ENCODE measurements at regions not wholly inside any gene's neighbourhood (a gene's known extent, or its start where the extent isn't known, plus 50 kb on each side); places are given as distances from the start of the nearest gene placed in this dataset.

GRCh38 chr6:164208371-164208770 lies 793.9 kb downstream of the QKI start:
- H3K4me2 ChIP-seq (ENCODE audit: low read length) = no peak overlapping the region

DNA sequence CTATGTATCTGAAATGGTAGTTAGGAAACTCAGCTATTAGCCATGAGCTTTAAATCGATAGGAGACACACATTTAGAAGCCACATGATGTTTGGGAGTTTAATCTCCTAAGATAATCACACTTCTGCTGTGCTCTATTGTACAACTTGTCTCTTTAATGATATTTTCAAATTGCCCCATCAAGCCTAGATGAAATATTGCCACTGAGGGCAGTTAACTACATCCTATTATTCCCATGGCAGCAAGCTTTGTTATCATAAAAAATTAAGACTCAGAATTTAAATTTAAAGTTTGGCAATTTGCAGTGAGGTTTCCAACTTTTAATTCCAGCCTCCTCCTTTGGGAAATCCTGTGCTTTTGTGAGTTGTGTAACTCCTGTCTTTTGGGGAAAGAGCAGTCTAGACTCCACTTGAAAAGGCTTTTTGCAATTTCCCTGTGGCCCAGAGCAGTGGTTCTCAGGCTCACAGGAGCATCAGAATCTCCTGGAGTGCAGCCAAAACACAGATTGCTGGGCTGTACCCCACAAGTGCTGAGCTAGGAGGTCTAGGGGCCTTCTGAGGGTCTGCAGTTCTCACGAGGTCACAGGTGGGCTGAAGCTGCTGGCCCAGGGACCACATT lies 792.4 kb downstream of the QKI start:
- no peaks in the 10 kb centered on the region for H3K79me2 ChIP-seq (ENCODE audit: control insufficient read depth, low read length)
- H3K4me3 ChIP-seq (ENCODE audit: low read length) = no peak overlapping the region
- no peaks in the 10 kb centered on the region for H3K9me3 ChIP-seq (ENCODE audit: control insufficient read depth, insufficient read depth, low read length)
- H3K4me2 ChIP-seq (ENCODE audit: low read length) = no peak overlapping the region
- no peaks in the 10 kb centered on the region for H3K9me2 ChIP-seq (replicated peaks; ENCODE audit: control insufficient read depth, low read length)
- no peaks in the 10 kb centered on the region for H3F3A ChIP-seq (ENCODE audit: control insufficient read depth, insufficient read depth)
- TF ChIP-seq, protein P1, sequence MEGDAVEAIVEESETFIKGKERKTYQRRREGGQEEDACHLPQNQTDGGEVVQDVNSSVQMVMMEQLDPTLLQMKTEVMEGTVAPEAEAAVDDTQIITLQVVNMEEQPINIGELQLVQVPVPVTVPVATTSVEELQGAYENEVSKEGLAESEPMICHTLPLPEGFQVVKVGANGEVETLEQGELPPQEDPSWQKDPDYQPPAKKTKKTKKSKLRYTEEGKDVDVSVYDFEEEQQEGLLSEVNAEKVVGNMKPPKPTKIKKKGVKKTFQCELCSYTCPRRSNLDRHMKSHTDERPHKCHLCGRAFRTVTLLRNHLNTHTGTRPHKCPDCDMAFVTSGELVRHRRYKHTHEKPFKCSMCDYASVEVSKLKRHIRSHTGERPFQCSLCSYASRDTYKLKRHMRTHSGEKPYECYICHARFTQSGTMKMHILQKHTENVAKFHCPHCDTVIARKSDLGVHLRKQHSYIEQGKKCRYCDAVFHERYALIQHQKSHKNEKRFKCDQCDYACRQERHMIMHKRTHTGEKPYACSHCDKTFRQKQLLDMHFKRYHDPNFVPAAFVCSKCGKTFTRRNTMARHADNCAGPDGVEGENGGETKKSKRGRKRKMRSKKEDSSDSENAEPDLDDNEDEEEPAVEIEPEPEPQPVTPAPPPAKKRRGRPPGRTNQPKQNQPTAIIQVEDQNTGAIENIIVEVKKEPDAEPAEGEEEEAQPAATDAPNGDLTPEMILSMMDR (IDR thresholded peaks at IDR 0.05; ENCODE audit: low read depth, low read length, poor library complexity, severe bottlenecking) = no peak
- no peak for TF ChIP-seq EZH2phosphoT487 (IDR thresholded peaks at IDR 0.05; ENCODE audit: borderline replicate concordance, low read length)
- no peaks in the 10 kb centered on the region for H3K27me3 ChIP-seq (ENCODE audit: control insufficient read depth, low read length)
- no peak overlapping the region for H3K27ac ChIP-seq (ENCODE audit: low read depth, low read length)
- no peaks in the 10 kb centered on the region for H4K20me1 ChIP-seq (ENCODE audit: control insufficient read depth, insufficient read depth, low read depth, low read length)
- H3K36me3 ChIP-seq (ENCODE audit: control insufficient read depth, low read length) = no peaks in the 10 kb centered on the region
- H3K4me1 ChIP-seq (ENCODE audit: control insufficient read depth, low read length) = no peaks in the 10 kb centered on the region

More at GRCh38 chr6:164208371-164208770, 793.9 kb downstream of the QKI start:
- TF ChIP-seq, protein P1 (IDR thresholded peaks at IDR 0.05; ENCODE audit: low read depth, low read length, poor library complexity, severe bottlenecking) = no peak
- no peak for TF ChIP-seq EZH2phosphoT487 (IDR thresholded peaks at IDR 0.05; ENCODE audit: borderline replicate concordance, low read length)
- Histone ChIP-seq H3F3A (ENCODE audit: control insufficient read depth, insufficient read depth) (no peaks in the 10 kb centered on the region), H3K9me3 (ENCODE audit: control insufficient read depth, insufficient read depth, low read length) (no peaks in the 10 kb centered on the region), H3K4me3 (ENCODE audit: low read length) (no peak overlapping the region), H3K27me3 (ENCODE audit: control insufficient read depth, low read length) (no peaks in the 10 kb centered on the region), H3K79me2 (ENCODE audit: control insufficient read depth, low read length) (no peaks in the 10 kb centered on the region), H3K27ac (ENCODE audit: low read depth, low read length) (no peak overlapping the region), H3K4me1 (ENCODE audit: control insufficient read depth, low read length) (no peaks in the 10 kb centered on the region), H4K20me1 (ENCODE audit: control insufficient read depth, insufficient read depth, low read depth, low read length) (no peaks in the 10 kb centered on the region), H3K36me3 (ENCODE audit: control insufficient read depth, low read length) (no peaks in the 10 kb centered on the region), H3K9me2 (replicated peaks; ENCODE audit: control insufficient read depth, low read length) (no peaks in the 10 kb centered on the region)

DNA sequence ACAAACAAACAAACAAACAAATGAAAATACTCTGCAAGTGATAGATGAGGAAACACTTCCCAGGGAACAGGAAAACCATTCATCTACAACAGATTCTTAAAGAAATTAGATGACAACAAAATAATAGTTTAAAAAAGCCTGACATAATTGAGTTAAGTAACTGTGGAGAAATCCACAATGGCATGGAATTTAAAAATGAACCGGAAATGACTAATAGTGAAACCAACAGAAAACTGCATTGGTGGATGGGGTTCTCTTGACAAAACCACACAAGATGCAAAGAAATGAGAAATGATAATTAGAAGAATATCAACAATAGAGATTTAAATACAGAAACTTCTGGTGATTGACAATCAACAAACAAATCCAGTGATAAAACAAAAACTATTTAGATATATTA lies 785.6 kb downstream of the QKI start:
- no peaks in the 10 kb centered on the region for H3K36me3 ChIP-seq (ENCODE audit: control insufficient read depth, low read length)
- H3K27me3 ChIP-seq (ENCODE audit: control insufficient read depth, low read length) = no peaks in the 10 kb centered on the region
- no peaks in the 10 kb centered on the region for H3K79me2 ChIP-seq (ENCODE audit: control insufficient read depth, low read length)
- H3K4me1 ChIP-seq (ENCODE audit: control insufficient read depth, low read length) = no peaks in the 10 kb centered on the region
- no peaks in the 10 kb centered on the region for H4K20me1 ChIP-seq (ENCODE audit: control insufficient read depth, insufficient read depth, low read depth, low read length)
- no peak overlapping the region for H3K4me3 ChIP-seq (ENCODE audit: low read length)
- H3F3A ChIP-seq (ENCODE audit: control insufficient read depth, insufficient read depth) = no peaks in the 10 kb centered on the region
- no peak overlapping the region for H3K4me2 ChIP-seq (ENCODE audit: low read length)
- TF ChIP-seq, protein P1 (IDR thresholded peaks at IDR 0.05; ENCODE audit: low read depth, low read length, poor library complexity, severe bottlenecking) = no peak
- TF ChIP-seq EZH2phosphoT487 (IDR thresholded peaks at IDR 0.05; ENCODE audit: borderline replicate concordance, low read length) = no peak
- no peaks in the 10 kb centered on the region for H3K9me3 ChIP-seq (ENCODE audit: control insufficient read depth, insufficient read depth, low read length)
- no peak overlapping the region for H3K27ac ChIP-seq (ENCODE audit: low read depth, low read length)
- H3K9me2 ChIP-seq (replicated peaks; ENCODE audit: control insufficient read depth, low read length) = no peaks in the 10 kb centered on the region
